Gastrocnemius medialis (tissue), 4 donors: ENCODE measurements at regions not wholly inside any gene's neighbourhood (a gene's known extent, or its start where the extent isn't known, plus 50 kb on each side); places are given as distances from the start of the nearest gene placed in this dataset.

Experiments
- POLR2A ChIP-seq, 2 donors: fragments of 450-650 bp; IDR thresholded peaks; one replicate each; pipeline ENCODE4 v1.6.1; 2017; ENCODE audit warnings: antibody characterized with exemption in 2 of 2, mild to moderate bottlenecking in 2 of 2, moderate library complexity in 2 of 2
- TF ChIP-seq, protein P1 (sequence below), 5 experiments: fragments of 450-650 bp in 3 of 5; fragments of 200-600 bp in 2 of 5; sonication (generic) in 2 of 5; IDR thresholded peaks in 4 of 5; conservative IDR thresholded peaks in 1 of 5; 1 replicate in 4 of 5; 2 replicates in 1 of 5; pipeline ENCODE4 v1.5.1; 2016 to 2019; ENCODE audit warnings: antibody characterized with exemption in 5 of 5, mild to moderate bottlenecking in 3 of 5, moderate library complexity in 3 of 5

DNA sequence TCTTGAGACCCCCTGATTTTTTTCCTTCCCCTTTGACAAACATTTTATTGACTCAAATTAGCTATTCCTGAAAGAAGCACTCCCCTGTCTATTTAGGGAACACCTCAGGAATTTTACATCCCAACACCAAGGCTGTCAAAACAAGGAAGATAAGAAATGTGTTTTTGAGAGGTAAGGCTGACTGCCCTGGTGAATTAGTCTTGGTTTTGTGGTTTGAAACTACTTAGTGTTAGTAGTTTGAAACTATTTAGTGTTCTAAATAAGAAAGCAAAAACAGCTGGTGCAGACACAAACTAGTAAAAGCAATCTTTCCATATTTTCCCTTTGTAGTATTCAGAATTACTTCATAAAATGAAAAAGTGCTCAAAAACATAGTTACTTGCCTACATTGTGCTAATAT is 120.7 kb downstream of the PCSK1 start:
- TF ChIP-seq, protein P1, sequence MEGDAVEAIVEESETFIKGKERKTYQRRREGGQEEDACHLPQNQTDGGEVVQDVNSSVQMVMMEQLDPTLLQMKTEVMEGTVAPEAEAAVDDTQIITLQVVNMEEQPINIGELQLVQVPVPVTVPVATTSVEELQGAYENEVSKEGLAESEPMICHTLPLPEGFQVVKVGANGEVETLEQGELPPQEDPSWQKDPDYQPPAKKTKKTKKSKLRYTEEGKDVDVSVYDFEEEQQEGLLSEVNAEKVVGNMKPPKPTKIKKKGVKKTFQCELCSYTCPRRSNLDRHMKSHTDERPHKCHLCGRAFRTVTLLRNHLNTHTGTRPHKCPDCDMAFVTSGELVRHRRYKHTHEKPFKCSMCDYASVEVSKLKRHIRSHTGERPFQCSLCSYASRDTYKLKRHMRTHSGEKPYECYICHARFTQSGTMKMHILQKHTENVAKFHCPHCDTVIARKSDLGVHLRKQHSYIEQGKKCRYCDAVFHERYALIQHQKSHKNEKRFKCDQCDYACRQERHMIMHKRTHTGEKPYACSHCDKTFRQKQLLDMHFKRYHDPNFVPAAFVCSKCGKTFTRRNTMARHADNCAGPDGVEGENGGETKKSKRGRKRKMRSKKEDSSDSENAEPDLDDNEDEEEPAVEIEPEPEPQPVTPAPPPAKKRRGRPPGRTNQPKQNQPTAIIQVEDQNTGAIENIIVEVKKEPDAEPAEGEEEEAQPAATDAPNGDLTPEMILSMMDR (IDR thresholded peaks at IDR 0.05 in 4 of 5, conservative IDR thresholded peaks at IDR 0.05 in 1 of 5), result no peak
- TF ChIP-seq POLR2A (IDR thresholded peaks at IDR 0.05), result no peak
